HG03354 (cell line): ENCODE measurements at regions not wholly inside any gene's neighbourhood (a gene's known extent, or its start where the extent isn't known, plus 50 kb on each side); places are given as distances from the start of the nearest gene placed in this dataset.

ENCODE experiments used
- ATAC-seq: cut with Tn5 transposase; IDR thresholded peaks from one replicate; pipeline ENCODE4 v1.9.1; 2021; ENCODE audit warnings: mild to moderate bottlenecking; ENCODE audit not compliant: unreplicated experiment, poor library complexity, severe bottlenecking

DNA sequence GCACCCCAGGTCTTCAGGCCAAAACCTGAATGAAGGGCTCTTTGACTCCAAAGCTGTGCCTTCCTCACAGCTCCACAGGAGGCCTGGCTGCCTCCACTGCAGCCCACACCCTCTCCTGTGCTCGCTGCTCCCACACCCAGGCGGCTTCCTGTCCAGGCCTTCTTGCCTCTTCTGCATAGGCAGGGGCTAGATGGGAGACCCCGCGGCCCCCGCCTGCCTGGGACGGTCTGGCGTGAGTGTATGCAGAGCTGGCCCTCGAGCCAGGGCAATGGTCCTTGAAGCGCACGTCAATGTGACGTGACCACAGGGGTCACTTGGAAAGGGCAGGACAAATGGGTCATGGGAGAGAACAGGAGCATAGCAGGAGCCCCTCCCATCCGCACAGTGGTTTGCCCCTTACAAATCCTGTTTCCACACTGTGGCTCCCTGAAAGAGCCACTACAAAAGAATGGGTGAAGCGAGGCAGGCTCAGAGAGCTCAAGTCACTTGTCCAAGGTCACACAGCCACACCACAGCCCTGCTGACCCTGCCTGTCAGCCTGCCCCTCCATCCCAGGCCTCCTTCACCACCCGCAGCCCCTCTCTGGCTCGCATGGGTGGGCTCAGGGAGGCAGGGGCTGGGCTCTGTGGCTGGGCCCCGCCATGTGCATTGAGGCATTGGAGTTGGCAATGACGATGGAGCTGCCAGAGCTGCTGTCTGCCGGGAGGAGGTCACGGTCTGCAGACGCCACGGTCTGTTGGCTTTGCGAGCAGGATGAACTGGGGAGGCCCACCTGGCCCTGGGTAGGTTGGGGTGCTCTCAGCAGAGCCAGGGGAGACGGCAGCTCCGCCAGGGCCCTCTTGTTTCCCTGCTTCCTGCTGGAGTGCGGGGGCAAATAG, 71.2 kb upstream of the WNT11 start:
- no peak for ATAC-seq

DNA sequence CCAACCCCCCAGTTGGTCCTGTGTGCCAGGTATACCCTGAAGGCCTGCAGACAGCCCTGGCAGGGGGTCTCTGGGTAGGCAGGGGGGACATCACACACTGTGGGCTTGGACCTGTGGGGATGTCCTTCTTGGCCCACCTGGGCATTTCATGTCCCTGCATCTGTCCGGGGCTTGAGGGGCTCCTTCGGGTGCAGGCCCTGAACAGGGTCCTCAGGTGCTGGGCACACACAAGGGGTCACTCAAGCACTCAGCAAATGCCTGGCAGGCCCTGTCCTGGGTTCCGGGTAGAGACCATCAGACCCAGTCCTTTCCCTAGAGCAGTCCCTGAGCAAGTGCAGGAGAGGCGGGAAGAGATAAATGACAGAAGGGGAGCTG, 70.5 kb upstream of the WNT11 start:
- ATAC-seq: no peak

DNA sequence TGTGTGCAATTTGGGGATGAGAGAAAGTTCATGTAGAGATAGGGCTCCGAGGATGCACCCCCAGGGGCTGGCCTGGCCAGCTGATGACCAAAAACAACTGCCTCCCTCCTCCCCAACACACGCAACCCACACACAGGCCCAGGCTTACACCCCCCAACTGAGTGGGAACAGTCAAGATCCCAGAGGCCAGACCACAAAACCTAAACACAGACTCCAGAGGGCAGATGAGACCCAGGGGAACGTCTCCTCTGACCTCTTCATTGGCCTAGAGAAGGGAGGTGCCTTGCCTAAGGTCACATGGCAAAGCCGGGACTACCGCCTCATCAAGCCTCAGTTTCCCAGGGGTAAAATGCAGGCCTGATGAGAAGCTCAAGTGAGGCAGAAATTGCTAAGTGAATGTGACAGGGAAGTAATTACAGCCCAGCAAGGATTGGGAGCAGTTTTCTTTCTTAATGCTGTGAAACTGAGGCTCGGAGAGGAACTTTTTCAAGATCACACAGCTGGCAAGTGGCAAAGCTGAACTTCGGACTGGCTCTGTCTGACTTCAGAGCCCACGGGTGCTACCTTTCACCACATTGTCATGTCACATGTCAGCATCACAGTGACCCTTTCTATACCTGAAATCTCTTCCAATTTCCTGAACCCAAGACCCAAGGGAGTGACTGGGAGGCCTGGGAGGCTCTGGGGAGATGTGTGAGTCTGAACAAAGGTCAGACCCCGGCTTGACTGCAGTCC, 69.9 kb upstream of the WNT11 start:
- ATAC-seq: no peak

DNA sequence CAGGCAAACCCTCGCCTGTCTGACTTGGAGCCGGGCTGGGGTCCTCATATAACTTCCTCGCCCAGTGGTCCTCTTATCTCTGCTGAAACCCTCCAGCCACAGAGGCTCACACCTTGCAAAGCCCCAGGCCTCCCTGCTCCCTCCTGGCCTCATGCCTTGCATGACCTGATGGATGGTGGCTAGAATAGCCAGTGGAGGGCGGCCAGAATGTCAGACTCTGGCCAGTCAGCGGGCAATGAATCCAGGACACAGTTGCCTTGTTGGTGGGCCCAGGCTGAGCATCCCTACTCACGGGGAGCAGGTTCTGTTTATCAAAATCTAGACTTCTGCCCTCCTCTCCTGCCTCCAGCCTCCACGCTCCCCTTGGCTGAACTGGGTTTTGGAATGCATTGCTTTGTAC, 69.1 kb upstream of the WNT11 start:
- ATAC-seq: no peak

DNA sequence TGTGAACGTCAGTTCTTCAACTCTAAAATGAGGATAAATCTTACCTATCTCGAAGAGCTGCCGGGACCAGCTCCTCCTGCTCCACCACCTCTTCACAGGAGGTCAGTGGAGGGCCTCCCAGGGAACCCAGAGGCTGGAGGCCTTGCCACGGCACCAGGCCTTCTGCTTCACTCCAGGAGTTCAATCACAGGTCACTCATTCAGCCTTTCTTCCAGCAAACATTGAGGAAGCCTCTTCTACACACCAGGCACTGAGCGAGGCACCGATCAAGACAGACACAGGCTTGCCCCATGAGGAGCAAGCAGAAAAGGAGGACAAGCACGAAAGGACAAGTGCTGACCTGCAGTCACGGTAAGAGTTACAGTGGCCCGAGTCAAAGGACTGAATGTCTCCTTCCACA, 64.8 kb upstream of the WNT11 start:
- ATAC-seq: no peak

DNA sequence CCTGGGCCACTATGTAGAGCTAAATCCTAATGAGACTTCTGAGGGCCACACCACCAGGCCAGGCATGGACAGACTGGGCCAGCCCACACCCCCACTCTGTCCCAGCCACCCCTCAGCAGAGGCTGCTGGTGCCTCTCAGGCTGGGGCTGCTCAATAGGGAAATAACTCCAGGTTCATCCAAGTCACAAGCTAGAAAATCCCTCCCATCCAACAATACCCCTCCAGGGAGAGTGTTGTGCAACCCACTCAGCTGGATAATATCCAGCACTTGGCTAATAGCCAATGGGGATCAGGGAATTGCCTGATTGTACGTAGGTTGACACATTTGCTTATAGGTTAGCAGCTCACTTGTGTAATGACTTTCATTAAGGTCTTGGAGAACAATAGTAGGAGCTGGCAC, 64.1 kb upstream of the WNT11 start:
- ATAC-seq: no peak

DNA sequence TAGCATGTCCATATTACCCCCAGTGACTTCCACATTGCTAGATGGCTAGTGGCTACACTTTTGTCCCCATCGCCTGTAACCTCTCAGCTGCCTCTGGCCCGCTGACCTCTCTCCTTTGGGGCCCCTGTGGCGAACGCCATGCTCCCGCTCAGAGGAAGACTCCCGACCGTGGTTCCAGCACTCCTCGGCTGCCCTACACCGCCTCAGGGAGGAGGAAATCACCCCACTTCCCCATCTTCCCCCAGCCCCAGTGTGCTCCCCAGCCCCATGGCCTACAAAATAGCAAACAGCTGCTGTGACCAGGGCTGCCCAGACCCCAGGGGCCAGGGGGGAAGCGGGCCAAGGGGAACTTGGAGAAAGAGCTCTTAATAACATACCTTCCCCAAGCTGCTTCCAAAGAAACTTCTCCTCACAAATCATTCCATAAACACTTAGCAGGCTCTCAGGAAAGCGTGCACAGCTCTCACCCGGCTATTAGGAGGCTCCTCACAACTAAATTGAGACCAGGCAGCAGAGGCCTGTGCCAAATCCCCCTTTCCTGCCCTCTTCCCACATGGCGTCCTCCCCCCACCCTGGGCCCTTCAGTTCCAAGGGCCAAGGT, 63.5 kb upstream of the WNT11 start:
- ATAC-seq: no peak

DNA sequence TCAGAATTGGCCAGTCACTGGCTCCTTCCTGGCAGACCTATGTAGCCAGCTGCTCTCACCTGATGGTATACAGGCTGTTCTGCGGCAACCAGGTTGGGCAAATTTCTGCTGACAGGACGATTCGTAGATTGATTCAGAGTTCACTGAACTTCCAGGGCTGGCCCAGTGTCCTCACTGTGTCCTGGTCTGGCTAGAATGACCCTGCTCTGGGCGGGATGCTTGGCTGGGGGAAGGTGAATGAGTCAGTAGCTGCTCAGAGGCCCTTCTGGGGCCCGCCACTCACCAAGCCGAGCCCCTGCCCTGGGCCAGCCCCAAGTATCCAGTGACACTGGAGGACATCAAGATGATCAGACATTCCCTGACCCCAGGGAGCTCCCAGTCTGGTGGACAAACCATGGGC, 62.9 kb upstream of the WNT11 start:
- ATAC-seq: no peak

DNA sequence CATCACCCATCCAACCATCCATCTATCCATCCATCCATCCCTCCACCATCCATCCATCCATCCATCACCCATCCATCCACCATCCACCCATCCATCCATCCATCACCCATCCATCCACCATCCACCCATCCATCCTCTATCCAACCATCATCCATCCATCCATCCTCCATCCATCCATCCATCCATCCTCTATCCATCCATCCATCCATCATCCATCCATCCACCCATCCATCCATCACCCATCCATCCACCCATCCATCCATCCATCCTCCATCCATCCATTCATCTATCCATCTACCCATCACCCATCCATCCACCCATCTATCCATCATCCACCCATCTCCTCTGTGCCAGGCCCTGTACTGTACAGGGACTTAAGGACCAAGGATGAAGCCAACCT, 62.2 kb upstream of the WNT11 start:
- ATAC-seq: no peak

DNA sequence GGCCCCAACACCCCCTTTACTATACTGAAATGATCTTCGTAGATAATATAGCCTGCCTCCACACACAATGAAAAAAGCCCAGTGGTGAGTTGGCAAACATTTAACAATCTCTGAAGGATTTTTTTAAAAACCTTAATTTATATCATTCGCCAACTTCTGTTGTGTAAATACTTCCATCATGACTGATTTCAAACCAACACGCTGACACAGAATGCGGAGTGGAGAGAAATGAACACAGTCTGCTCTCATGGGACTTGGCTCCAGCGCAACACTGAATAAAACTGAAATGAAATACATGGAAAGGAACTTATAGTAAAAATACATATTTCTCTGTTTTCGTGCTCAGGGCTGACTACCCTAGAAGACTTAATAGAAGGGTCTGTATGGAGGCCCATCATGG, 61.3 kb upstream of the WNT11 start:
- no peak for ATAC-seq

DNA sequence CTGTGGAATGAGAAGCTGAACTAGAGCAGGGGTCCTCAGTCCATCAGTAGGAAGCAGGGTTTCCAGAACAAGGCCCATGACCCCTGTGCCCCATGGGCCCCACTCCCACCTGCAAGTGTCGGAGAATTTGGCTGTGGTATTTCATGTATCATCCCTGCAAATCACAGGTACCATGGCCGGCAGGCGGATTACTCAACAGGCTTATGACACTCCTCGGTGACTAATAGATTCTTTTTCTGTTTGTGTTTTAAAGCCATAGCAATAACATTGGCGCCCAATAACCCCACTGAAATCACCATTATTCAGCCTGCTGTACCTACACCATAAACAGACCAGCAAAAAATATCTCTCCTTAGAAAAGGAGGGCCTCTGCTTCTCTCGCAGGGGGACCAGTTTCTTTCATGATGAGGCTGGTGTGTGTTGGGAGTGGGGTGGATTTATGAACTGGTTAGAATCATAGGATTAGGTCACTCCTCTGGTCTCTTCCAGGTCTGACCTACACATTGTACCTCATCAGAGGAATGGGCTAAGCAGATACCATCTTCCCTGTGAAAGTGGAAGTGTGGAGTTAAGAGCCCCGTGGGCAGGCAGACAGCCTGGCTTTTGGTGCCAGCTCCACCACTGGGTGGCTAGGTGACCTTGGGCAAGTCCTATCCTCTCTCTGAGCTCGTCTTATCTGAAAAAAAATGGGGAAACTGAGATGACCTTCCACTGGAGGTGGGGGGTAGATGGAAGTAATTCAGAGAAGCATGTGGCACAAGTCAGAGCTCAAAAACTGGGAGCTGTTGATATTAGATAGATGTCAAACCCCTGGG, 60.2 kb upstream of the WNT11 start:
- no peak for ATAC-seq

DNA sequence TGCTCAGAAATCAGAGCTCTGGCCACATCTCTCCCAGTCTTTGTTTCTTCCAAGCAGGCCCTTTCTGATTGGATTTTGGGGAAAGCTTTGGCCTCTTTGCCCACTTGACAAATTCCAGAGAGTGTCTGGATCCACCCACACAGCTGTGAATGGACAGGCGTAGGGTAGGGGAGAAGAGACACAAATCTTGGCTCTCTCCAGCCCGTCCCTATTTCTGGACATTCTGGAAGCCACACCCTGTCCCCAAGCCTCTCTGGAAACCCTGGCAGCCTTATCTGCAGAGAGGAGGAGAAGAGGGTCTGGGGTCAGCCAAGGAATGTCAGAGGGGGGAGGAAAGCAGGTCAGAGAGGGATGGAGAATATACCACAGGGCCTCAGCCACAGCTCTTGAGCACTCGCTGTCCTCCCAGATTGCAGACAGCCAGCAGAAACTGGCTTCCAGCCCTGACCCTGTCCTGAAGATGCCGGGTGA, 59.5 kb upstream of the WNT11 start:
- no peak for ATAC-seq

DNA sequence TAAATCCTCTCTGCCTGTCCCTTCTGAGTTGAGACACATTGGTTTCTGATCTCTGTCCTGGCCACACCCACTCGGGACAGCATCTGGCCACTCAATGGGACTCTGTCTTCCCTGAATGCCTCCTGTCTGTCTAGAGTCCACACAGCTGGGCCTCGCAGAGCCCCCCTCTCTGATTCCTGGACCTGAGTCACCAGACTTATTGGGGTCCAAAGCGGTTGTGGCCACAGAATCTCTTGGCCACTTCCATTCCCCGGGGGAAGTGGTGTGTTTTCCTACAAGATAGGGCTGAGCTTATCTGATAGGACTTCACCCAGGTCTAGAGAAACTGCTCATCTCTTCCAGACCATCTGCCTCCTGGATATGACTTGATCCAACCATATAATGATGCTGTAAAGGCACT, 57.4 kb upstream of the WNT11 start:
- no peak for ATAC-seq

DNA sequence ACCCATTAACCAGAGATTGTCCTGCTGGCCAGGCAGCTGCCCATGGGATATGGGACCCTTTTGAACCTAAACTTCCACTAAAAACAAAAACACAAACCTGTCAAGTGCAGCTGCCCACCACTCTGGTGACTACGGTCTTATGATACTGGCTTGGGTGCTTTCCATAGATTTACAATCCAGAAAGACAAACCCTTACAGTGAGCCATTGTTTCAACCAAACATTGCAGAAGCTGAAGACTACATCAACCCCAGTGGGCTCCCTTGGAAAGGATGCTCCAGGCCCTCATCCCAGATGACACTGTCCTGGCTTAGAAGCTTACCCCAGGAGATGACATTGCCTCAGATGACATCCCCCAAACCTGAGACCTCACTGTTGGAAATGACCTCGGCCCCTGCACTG, 56.9 kb upstream of the WNT11 start:
- no peak for ATAC-seq

DNA sequence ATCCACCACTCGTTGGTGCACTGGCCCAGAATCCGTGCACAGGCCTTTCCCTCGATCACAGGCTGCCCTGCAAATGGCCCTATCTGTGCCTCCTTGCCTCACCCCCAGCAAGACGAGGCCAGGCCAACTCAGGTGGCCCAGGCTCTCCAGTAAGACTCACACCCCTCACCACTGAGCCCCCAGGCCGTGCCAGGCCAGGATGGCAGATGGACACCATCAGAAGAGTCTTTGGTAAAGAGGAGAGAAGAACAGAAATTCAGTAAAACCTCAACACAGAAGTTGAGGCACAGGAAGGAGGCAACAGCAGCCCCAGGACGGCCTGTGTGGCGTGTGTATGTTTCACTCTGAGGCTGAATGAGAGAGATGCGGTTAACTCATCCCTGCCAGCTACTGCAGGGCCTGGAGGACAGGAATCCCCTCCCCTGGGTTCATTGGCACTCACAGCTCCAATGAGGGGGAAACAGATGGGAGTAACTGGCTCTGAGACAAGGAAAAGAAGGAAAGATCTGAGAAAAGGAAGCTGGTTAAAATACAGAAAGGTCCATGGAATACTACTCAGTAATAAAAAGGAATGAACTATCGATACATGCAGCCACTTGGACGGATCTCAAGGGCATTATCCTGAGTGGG, 54.1 kb upstream of the WNT11 start:
- ATAC-seq: no peak

DNA sequence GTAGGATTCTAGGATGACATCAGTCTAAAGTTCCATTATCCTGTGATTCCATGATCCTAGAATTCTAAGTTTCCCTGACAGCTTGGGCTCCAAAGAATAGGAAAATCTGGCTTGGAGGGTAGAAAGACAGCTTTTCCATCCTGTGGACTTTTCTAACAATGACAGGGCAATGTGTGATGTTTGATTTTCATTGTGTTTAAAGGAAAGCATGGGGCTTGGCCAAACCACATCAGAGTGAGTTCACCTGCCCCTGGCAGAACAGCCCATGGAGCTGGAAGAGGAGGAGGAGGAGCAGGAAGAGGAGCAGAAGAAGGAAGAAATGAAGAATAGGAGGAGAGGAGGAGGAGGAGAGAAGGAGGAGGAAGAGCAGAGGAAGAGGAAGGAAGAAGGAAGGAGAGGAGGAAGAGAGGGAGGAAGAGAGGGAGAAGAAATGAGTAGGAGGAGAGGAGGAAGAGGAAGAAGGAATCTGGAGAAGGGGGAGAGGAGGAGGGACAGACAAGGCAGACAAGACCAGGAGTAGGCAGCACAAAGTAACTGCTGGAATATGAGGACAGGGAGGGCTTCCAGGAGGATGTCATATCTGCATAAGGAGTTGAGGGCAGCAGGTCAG, 53.1 kb upstream of the WNT11 start:
- ATAC-seq: no peak

DNA sequence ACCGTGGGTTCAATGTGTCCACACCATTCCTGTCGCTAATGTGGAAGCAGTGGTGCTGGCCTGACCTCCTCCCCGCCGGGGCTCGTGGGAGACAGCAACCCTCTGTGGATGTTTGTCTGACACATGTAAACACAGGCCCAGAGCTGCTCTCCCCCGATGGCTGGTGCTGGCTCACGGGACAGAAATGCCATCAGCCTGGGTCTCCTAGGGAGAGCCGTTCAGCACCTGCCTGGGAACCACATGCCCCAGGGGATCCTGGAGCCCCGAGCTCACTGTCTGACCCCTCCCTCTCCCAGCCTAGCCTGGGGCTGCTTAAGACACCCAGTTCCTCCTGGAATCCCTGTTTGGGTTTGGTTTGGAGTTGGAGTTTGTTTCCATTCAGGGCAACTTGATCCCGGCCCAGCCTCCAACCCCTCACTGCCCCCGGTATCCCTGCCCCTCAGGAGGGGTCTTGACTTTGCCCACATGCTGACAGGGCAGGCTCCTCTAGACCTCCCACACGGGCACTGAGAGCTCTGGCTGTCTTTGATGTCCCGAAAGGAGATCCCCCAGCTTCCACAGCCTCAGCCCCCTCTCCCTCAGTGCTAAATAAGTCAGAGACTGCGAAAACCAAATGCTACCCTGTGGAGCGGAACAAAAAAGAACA, 50.9 kb upstream of the WNT11 start:
- no peak for ATAC-seq

DNA sequence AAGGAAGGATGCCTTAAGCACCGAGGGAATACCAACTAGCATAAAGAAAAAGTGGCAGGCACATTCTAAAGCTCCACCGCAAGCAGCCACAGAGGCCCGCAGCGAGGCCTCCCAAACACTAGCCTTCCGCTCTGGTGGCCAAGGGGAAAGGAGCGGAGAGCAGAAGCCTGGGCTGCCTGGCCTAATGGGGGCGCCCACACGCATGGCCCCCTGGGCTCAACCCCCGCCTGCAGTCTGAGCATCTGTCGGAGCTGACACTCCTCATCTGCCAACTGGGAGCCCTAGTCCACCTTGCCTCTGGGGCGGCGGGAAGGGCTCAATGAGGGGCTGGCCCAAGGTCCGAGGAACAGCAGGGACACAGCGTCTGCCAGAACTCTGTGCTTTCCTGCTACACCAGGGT, 50.1 kb upstream of the WNT11 start:
- ATAC-seq: no peak
